Astrocyte (in vitro differentiated cells and primary cell): ENCODE measurements at regions not wholly inside any gene's neighbourhood (a gene's known extent, or its start where the extent isn't known, plus 50 kb on each side); places are given as distances from the start of the nearest gene placed in this dataset.
A peak's percentile ranks its signal among the peaks of the same experiment; 100 is the strongest.

ENCODE experiments used
- DNase-seq: peaks from one replicate; pipeline ENCODE4 v3.0.0-alpha.2; 2010; ENCODE audit warnings: low read depth
- FAIRE-seq: peaks from 2 replicates; lab custom pipeline; 2011; peaks lifted over from hg19 to GRCh38; lab: Jason Lieb, UNC
- H2AFZ ChIP-seq: 2 replicates; pipeline ENCODE4 v1.6.0; 2012; ENCODE audit warnings: low read depth, low read length, inconsistent platforms
- H3K27ac ChIP-seq: 2 replicates; pipeline ENCODE4 v1.5.1; 2011; ENCODE audit warnings: low read depth, low read length, inconsistent platforms
- H3K27me3 ChIP-seq: 2 replicates; pipeline ENCODE4 v1.6.0; 2011; ENCODE audit warnings: low read length, inconsistent platforms; ENCODE audit not compliant: insufficient read depth
- H3K36me3 ChIP-seq: 2 replicates; pipeline ENCODE4 v1.5.1; 2011; ENCODE audit warnings: low read length, inconsistent platforms; ENCODE audit not compliant: insufficient read depth
- H3K4me1 ChIP-seq: 2 replicates; pipeline ENCODE4 v1.5.1; 2011; ENCODE audit warnings: low read length, inconsistent platforms; ENCODE audit not compliant: insufficient read depth
- H3K4me2 ChIP-seq: 2 replicates; pipeline ENCODE4 v1.6.0; 2012; ENCODE audit warnings: low read length, inconsistent platforms
- H3K4me3 ChIP-seq: 2 replicates; pipeline ENCODE4 v1.5.1; 2011; ENCODE audit warnings: low read depth, mild to moderate bottlenecking, low read length, inconsistent platforms; ENCODE audit not compliant: insufficient read depth
- H3K79me2 ChIP-seq: 2 replicates; pipeline ENCODE4 v1.6.0; 2012; ENCODE audit warnings: mild to moderate bottlenecking, low read length, inconsistent platforms; ENCODE audit not compliant: insufficient read depth
- H3K9ac ChIP-seq: 2 replicates; pipeline ENCODE4 v1.6.0; 2012; ENCODE audit warnings: mild to moderate bottlenecking, low read length, inconsistent platforms
- H3K9me3 ChIP-seq: 2 replicates; pipeline ENCODE4 v1.5.1; 2012; ENCODE audit warnings: low read depth, mild to moderate bottlenecking, low read length, inconsistent platforms; ENCODE audit not compliant: insufficient read depth
- H4K20me1 ChIP-seq: 2 replicates; pipeline ENCODE4 v1.6.0; 2012; ENCODE audit warnings: low read length, inconsistent platforms; ENCODE audit not compliant: insufficient read depth
- H3K27ac Mint-ChIP-seq: one replicate; pipeline ENCODE4 v1.8.0; 2021; ENCODE audit warnings: mild to moderate bottlenecking, mixed read lengths; ENCODE audit not compliant: unreplicated experiment
- H3K27me3 Mint-ChIP-seq: one replicate; pipeline ENCODE4 v1.8.0; 2021; ENCODE audit warnings: low read depth, mixed read lengths; ENCODE audit not compliant: unreplicated experiment
- H3K36me3 Mint-ChIP-seq: one replicate; pipeline ENCODE4 v1.8.0; 2021; ENCODE audit warnings: low read depth, mixed read lengths; ENCODE audit not compliant: unreplicated experiment
- H3K4me1 Mint-ChIP-seq: one replicate; pipeline ENCODE4 v1.8.0; 2021; ENCODE audit warnings: low read depth, mixed read lengths; ENCODE audit not compliant: unreplicated experiment
- H3K4me3 Mint-ChIP-seq: one replicate; pipeline ENCODE4 v1.8.0; 2021; ENCODE audit warnings: mild to moderate bottlenecking, moderate library complexity, mixed read lengths; ENCODE audit not compliant: unreplicated experiment
- H3K9me3 Mint-ChIP-seq: one replicate; pipeline ENCODE4 v1.8.0; 2021; ENCODE audit warnings: mild to moderate bottlenecking, mixed read lengths; ENCODE audit not compliant: unreplicated experiment
- EZH2 ChIP-seq: IDR thresholded peaks from 2 replicates; pipeline ENCODE4 v1.6.1; 2012; ENCODE audit warnings: mild to moderate bottlenecking, low read length, inconsistent platforms; ENCODE audit not compliant: insufficient read depth
- TF ChIP-seq, protein P1 (sequence below): IDR thresholded peaks from 2 replicates; pipeline ENCODE4 v1.5.1; 2011; ENCODE audit warnings: low read depth, mild to moderate bottlenecking, inconsistent platforms, low read length, moderate library complexity; ENCODE audit not compliant: insufficient read depth

DNA sequence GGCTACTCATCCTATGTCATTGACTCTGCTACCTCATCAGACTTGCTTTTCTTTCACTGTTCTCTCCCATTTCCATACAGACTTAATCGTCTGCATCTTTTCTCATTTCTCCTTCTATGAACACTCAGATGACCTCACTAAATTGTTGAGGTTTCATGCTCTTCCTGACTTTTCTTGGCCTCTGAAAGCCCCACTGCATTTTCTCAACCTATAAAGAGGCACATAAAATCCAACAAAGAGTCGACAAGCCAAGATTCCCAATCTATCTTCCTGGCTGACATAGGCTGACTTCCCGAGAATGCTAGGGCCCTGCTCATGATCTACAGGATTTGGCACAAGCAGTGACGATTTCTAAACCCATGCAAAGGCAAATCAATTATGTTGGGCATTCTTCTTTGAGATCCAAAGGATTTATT lies 280.8 kb upstream of the DPYD start:
- no peaks in the 10 kb centered on the region for H3K27me3 Mint-ChIP-seq
- H3K79me2 ChIP-seq, result no peaks in the 10 kb centered on the region

DNA sequence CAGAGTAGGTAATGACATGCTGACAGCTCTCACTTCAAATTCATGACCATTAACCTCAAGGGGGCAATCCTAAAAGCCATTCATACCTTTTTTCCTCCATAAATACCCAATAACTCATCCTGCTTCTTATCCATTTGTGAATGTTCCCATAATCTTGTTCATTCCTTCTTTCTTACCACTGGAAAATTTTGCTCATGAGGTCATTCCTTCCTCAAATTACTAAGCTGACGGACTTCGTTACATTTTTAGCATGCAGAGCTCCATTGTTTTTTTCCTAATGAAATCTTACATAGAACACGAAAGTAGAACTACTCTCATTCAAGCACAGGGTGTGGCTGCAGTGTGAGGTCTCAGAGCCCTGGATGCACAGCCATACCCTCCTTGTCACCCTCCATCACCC lies 276.5 kb upstream of the DPYD start:
- peaks cover 24% of the 10 kb centered on the region for H3K4me1 Mint-ChIP-seq
- FAIRE-seq (no peak), DNase-seq (peak; percentile 74)
- H3K4me3 Mint-ChIP-seq, result no peak overlapping the region
- Histone ChIP-seq H3K4me1 (peaks cover 3% of the 10 kb centered on the region), H2AFZ (no peak overlapping the region), H3K9ac (no peak overlapping the region), H3K27me3 (no peaks in the 10 kb centered on the region), H4K20me1 (no peaks in the 10 kb centered on the region), H3K36me3 (no peaks in the 10 kb centered on the region), H3K9me3 (no peaks in the 10 kb centered on the region), H3K4me2 (no peak overlapping the region), H3K79me2 (no peaks in the 10 kb centered on the region), H3K4me3 (no peak overlapping the region), H3K27ac (no peak overlapping the region)
- no peaks in the 10 kb centered on the region for H3K36me3 Mint-ChIP-seq
- TF ChIP-seq EZH2, result no peak
- TF ChIP-seq, protein P1, sequence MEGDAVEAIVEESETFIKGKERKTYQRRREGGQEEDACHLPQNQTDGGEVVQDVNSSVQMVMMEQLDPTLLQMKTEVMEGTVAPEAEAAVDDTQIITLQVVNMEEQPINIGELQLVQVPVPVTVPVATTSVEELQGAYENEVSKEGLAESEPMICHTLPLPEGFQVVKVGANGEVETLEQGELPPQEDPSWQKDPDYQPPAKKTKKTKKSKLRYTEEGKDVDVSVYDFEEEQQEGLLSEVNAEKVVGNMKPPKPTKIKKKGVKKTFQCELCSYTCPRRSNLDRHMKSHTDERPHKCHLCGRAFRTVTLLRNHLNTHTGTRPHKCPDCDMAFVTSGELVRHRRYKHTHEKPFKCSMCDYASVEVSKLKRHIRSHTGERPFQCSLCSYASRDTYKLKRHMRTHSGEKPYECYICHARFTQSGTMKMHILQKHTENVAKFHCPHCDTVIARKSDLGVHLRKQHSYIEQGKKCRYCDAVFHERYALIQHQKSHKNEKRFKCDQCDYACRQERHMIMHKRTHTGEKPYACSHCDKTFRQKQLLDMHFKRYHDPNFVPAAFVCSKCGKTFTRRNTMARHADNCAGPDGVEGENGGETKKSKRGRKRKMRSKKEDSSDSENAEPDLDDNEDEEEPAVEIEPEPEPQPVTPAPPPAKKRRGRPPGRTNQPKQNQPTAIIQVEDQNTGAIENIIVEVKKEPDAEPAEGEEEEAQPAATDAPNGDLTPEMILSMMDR, result no peak
- H3K9me3 Mint-ChIP-seq, result no peaks in the 10 kb centered on the region
- H3K27me3 Mint-ChIP-seq, result no peaks in the 10 kb centered on the region
- peak overlapping the region; percentile 29 for H3K27ac Mint-ChIP-seq

More for the DNA sequence above, 280.8 kb upstream of the DPYD start:
- TF ChIP-seq, protein P1, result no peak
- TF ChIP-seq EZH2, result no peak
- H3K4me1 ChIP-seq, result peaks cover 3% of the 10 kb centered on the region
- H3K4me3 ChIP-seq, result no peak overlapping the region
- DNase-seq (peak; percentile 98), FAIRE-seq (peak; percentile 23)
- H3K27ac ChIP-seq, result peak overlapping the region; percentile 30
- H3K27ac Mint-ChIP-seq, result peak overlapping the region; percentile 87
- peaks cover 2% of the 10 kb centered on the region for H3K9me3 Mint-ChIP-seq
- H3K36me3 ChIP-seq, result no peaks in the 10 kb centered on the region
- peaks cover 49% of the 10 kb centered on the region for H3K4me1 Mint-ChIP-seq
- no peak overlapping the region for H3K4me3 Mint-ChIP-seq
- H3K36me3 Mint-ChIP-seq, result no peaks in the 10 kb centered on the region
- no peaks in the 10 kb centered on the region for H3K9me3 ChIP-seq
- H2AFZ ChIP-seq, result no peak overlapping the region
- H4K20me1 ChIP-seq, result no peaks in the 10 kb centered on the region
- H3K4me2 ChIP-seq, result peak overlapping the region; percentile 48
- H3K9ac ChIP-seq, result peak overlapping the region; percentile 16
- H3K27me3 ChIP-seq, result no peaks in the 10 kb centered on the region

DNA sequence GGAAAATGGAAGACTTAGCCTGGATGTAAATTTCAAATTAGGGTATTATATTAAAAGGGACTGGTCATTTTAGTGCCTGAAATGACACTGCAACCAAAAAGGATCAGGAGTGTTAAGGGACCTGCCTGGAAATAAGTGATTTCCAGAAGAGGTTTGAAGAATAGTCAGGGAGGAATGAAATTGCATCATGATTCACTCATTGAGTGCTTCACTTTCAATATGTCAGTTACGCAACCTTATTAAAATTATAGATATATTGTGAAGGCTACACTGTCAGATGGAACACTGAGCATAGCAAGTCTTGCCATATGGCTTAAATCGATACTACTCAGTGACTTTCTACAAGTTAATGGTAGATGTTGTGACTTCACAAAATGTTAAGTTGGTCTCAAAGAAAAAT lies 275.2 kb upstream of the DPYD start:
- H3K4me3 Mint-ChIP-seq, result no peak overlapping the region
- no peaks in the 10 kb centered on the region for H3K4me1 ChIP-seq
- no peak overlapping the region for H2AFZ ChIP-seq
- no peaks in the 10 kb centered on the region for H4K20me1 ChIP-seq
- TF ChIP-seq EZH2, result no peak
- TF ChIP-seq, protein P1, result no peak
- H3K36me3 ChIP-seq, result no peaks in the 10 kb centered on the region
- no peak for DNase-seq
- no peak overlapping the region for H3K4me3 ChIP-seq
- no peak for FAIRE-seq
- H3K4me1 Mint-ChIP-seq, result peaks cover 14% of the 10 kb centered on the region
- no peak overlapping the region for H3K4me2 ChIP-seq
- peak overlapping the region; percentile 13 for H3K27ac Mint-ChIP-seq
- no peaks in the 10 kb centered on the region for H3K9me3 Mint-ChIP-seq
- no peaks in the 10 kb centered on the region for H3K27me3 ChIP-seq
- H3K27ac ChIP-seq, result no peak overlapping the region
- no peak overlapping the region for H3K9ac ChIP-seq
- H3K36me3 Mint-ChIP-seq, result no peaks in the 10 kb centered on the region
- no peaks in the 10 kb centered on the region for H3K9me3 ChIP-seq
- H3K79me2 ChIP-seq, result no peaks in the 10 kb centered on the region
- H3K27me3 Mint-ChIP-seq, result no peaks in the 10 kb centered on the region
